GM19035 (cell line): ENCODE measurements at regions not wholly inside any gene's neighbourhood (a gene's known extent, or its start where the extent isn't known, plus 50 kb on each side); places are given as distances from the start of the nearest gene placed in this dataset.

Experiments used
- ATAC-seq: cut with Tn5 transposase; IDR thresholded peaks from one replicate; pipeline ENCODE4 v1.9.1; 2021; ENCODE audit not compliant: unreplicated experiment

- no peak for ATAC-seq
Observed at GRCh38 chr16:85989863-85990643, 91.1 kb downstream of the IRF8 start.

DNA sequence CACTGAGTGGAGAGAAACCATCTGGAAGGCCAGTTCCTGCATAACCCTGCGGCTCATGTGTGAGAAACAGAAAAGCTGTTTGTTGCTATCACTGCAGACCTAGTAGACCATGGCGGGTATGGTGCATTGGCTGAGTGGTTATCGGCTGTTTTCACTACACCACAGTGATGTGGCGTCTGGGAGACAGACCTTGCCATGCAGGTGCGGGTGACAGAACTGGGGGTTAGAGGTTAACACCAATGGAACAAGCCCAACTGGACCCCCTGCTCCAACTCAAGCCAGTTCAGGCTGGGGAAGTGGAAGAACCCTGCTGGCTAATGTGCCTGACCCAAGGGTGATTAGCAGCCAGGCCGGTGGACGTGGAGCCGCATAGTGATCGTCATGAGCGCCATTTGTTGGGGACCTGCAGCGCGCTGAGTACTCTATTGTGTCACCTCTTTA lies 91.9 kb downstream of the IRF8 start:
- ATAC-seq, result no peak

DNA sequence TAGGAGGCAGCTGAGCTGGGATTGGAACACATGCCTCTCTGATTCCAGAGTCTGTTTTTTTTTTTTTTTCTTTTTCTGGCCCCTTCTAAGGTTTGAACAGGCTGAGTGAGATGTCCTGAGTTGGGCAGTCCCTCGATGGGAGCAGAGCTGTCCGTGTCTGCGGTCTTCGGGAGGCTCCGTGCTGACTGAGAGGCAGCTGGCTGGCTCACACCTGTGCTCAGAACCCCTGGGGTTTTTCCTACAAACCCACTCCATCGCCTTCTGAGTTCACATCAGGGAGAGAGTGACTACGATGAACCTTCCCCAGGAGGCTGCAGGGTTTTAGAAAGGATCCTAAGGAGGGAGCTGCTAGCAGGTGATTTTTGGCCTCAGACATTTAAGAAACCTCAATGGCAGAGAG lies 92.5 kb downstream of the IRF8 start:
- ATAC-seq, result no peak

DNA sequence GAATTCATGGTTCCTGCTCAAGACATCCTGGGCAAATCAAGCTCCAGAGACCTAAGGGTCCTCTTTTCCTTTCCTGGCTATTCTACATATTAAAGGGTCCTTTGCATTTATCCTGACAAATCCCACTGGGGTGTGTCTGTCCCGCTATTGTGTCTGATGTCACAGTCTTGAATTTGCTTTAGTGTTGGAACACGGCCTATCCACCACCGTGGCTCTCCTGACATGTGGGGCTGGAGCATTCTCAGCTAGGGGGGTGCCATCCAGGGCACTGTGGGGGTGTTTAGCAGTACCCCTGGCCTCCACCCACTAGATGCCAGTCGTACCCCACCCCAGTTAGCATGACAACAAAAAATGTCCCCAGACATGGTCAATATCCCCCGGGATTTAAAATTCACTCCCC lies 92.9 kb downstream of the IRF8 start:
- no peak for ATAC-seq

DNA sequence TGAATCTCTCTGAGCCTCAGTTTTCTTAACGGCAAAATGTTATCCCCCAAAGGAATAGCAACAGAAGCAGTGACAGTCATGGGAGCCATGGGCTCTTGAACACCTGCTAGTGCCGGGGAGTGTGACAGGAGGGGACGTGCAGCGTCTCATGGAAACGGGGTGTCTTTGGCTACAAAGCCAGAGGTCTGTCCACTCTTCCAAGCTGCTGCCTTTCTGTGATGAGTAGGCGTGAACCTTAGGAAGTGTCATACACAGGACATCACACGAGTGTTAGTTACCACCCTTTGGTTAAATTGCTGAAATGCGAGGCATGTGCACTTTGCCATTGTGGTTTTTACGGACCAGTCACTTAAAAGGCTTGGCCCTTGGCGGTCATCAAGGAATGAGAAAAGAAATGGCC lies 93.4 kb downstream of the IRF8 start:
- ATAC-seq, result no peak

DNA sequence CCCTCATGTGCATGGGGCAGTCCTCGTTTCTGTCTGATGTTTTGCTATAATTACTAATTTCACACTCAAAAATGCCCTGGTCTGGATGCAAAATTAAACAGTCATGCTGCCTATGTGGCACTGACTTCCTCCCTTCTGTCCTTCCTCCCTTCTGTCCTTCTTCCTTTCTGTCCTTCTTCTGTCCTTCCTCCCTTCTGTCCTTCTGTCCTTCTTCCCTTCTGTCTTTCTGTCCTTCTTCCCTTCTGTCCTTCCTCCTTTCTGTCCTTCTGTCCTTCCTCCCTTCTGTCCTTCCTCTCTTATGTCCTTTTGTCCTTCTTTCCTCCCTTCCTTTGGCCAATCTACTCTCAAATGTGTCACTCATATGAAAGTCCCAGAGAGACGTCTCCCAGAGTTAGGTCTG lies 93.8 kb downstream of the IRF8 start:
- ATAC-seq, result no peak

GRCh38 chr16:85994492-85995490 lies 95.8 kb downstream of the IRF8 start:
- ATAC-seq, result no peak

GRCh38 chr16:85995541-85996423 lies 96.8 kb downstream of the IRF8 start:
- no peak for ATAC-seq

DNA sequence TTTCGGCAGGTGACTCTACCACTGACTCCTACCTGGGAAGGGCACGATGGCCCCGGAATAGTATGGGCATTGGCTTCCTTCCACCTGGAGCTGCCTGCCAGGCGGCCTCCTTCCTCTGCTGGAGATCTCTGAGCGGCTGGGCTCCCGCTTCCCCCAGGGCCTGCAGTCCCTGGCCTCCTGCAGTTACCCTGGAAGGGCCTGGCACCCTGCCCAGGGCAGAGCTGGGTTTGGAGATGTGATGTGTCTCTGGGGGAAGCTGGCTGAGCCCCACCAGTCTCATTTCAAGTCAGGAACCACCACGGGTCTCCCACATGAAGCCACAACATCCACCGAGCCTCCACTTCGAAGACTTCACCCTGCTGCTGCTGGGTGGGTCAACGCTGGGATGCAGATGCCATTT lies 97.9 kb downstream of the IRF8 start:
- ATAC-seq, result no peak

DNA sequence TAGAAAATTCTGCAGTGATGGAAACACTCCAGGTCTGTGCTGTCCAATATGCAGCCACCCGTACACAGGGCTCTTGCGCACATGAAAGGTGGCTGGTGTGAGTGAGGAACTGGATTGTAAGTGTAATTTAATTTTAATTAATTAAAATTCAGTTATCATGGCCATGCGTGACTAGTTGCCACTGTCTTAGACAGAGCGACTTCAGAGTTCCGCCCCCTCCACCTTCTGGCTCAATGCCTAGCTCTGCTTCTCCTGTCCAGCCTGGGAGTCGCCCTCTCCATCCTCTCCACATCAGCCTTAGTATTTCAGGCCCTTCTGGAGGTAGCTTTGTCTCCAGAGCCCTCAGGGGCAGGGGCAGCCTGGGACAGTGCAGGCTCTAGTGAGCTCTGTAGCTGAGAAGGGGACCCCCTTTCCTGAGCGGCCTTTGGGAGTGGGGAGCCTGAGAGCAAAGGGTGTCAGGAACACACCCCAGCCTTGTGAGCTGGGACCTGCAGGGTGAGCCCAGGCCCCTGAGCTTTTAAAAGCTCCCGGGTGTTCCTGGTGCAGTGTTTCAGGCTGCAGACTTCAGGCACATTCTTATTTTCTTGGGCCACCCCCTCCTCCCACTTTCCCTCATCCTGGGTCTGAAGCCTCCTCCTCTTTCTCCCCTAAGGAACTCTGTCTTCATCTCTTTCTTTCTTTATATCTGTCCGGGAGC lies 99.4 kb downstream of the IRF8 start:
- ATAC-seq, result no peak

- no peak for ATAC-seq
Observed at GRCh38 chr16:85998868-85999729, 100.1 kb downstream of the IRF8 start.

- ATAC-seq, result no peak
Observed at GRCh38 chr16:85999778-86000177, 100.8 kb downstream of the IRF8 start.

- peak; percentile 78 for ATAC-seq
Observed at GRCh38 chr16:86002178-86002900, 103.4 kb downstream of the IRF8 start.

DNA sequence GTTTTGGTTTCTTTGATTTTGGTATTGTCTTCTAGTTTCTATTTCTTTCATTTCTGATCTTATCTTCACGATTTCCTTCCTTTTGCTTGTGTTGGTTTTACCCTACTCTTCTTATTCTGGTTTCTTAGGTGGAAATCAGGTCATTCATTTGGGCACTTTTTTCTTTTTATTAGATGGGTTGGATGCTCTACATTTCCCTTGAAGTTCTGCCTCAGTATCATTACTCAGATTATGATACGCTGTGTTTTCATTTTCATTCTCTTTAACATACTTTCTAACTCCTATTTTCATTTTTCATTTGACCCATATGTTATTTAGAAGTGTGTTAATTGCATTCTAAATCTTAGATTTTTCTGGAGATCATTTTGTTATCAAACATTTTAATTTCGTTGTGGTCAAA lies 108.6 kb downstream of the IRF8 start:
- no peak for ATAC-seq

GRCh38 chr16:86010680-86011141 lies 111.7 kb downstream of the IRF8 start:
- ATAC-seq, result no peak

DNA sequence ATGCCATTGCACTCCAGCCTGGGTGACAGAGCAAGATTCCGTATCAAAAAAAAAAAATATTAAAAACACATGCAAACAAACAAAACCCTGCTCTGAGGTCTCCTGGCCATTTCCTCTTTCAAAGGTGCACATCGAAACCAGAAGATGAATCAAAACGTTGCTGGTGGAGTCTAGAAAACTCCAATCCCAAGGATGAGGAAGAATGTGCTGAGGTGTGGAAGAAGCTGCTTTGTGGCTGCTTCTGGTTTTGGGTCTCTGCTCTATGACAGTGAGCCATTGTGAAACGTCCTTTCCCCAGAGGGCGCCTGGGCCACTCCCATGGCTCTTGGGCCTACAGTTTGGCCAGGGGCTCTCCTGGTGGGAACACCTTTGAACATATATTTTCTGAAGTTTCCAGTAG lies 112.6 kb downstream of the IRF8 start:
- no peak for ATAC-seq

GRCh38 chr16:86012221-86012620 lies 113.3 kb downstream of the IRF8 start:
- no peak for ATAC-seq

DNA sequence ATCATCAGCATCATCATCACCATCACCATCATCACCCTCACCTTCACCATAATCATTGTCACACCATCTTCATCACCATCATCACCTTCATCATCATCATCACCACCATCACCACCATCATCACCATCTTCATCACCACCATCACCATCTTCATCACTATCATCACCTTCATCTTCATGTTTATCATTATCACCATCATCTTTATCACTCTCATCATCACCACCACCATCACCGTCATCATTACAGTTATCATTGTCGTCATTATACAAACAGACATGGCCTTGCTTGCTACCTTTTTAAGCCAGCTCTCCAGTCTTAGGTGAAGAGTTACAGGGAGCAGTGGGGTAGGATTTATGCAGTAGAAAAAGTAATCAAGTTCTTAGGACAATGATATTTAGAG lies 114.9 kb downstream of the IRF8 start:
- no peak for ATAC-seq

DNA sequence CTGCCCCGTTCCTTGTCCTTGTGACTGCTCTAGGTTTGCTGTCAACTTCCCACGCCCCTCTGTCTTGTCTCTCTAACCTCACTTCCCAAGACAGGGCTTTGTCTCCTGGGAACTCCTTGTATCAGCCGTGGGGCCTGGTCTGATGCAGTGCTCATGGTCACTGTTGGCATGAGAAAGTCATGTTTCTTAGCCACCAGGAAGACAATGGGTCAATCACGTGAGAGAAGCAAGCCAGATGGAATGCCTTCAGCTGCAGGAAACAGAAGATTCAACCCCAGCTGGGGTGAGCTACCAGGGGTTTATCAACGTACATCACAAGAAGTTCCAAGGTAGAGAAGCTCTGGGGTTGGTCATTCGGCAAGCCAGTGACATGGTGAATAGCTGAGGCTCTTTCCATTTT lies 116.6 kb downstream of the IRF8 start:
- no peak for ATAC-seq
